Stomach (tissue), 4 donors: ENCODE measurements at regions not wholly inside any gene's neighbourhood (a gene's known extent, or its start where the extent isn't known, plus 50 kb on each side); places are given as distances from the start of the nearest gene placed in this dataset.

Experiments
- CTCF ChIP-seq, 7 experiments: fragments of 450-650 bp in 4 of 7; fragments of 200-600 bp in 3 of 7; sonication (generic) in 3 of 7; IDR thresholded peaks; one replicate each; pipeline ENCODE4 v1.5.1; 2016 to 2019; ENCODE audit warnings: antibody characterized with exemption in 7 of 7, control low read depth in 2 of 7, mild to moderate bottlenecking in 1 of 7
- POLR2A ChIP-seq, 4 donors: fragments of 450-650 bp; IDR thresholded peaks; one replicate each; pipeline ENCODE4 v1.6.1; 2016; ENCODE audit warnings: antibody characterized with exemption in 4 of 4, control low read depth in 2 of 4, mild to moderate bottlenecking in 1 of 4, moderate library complexity in 1 of 4

- TF ChIP-seq POLR2A (IDR thresholded peaks at IDR 0.05) (no peak), CTCF (IDR thresholded peaks at IDR 0.05) (no peak)
These were observed 52.5 kb upstream of the NT5C1B start for GRCh38 chr2:18641823-18642222.
